ENCODE measurements at regions not wholly inside any gene's neighbourhood (a gene's known extent, or its start where the extent isn't known, plus 50 kb on each side); places are given as distances from the start of the nearest gene placed in this dataset.

- TF ChIP-seq CTCF (IDR thresholded peaks at IDR 0.05; ENCODE audit: low read length) (no peak), EZH2 (IDR thresholded peaks at IDR 0.05; ENCODE audit: borderline replicate concordance, low read length) (no peak)
- H3K36me3 ChIP-seq (ENCODE audit: insufficient read depth, low read length), result no peaks in the 10 kb centered on the region
Measured at GRCh38 chr15:29449136-29449535, 179.5 kb upstream of the NSMCE3 start.

GRCh38 chr15:29448320-29448719 is 178.7 kb upstream of the NSMCE3 start:
- Histone ChIP-seq H3K79me2 (ENCODE audit: insufficient read depth, low read length) (no peaks in the 10 kb centered on the region), H3K4me1 (ENCODE audit: insufficient read depth, low read length, severe bottlenecking) (no peaks in the 10 kb centered on the region), H2AFZ (ENCODE audit: low read length) (no peak overlapping the region), H3K9ac (ENCODE audit: low read length) (no peak overlapping the region), H3K27me3 (ENCODE audit: insufficient read depth, low read length) (no peaks in the 10 kb centered on the region), H3K27ac (ENCODE audit: low read depth, low read length, poor library complexity, severe bottlenecking) (no peak overlapping the region), H3K36me3 (ENCODE audit: insufficient read depth, low read length) (no peaks in the 10 kb centered on the region), H3K4me2 (ENCODE audit: low read length) (no peak overlapping the region), H3F3A (ENCODE audit: insufficient read depth, low read length) (no peaks in the 10 kb centered on the region), H3K4me3 (ENCODE audit: low read depth, low read length, poor library complexity, severe bottlenecking) (no peak overlapping the region), H3K9me3 (ENCODE audit: low read length) (no peaks in the 10 kb centered on the region), H4K20me1 (ENCODE audit: insufficient read depth, low read length) (no peaks in the 10 kb centered on the region), H3K9me2 (ENCODE audit: low read depth, low read length) (no peaks in the 10 kb centered on the region)
- no peak for TF ChIP-seq EZH2 (IDR thresholded peaks at IDR 0.05; ENCODE audit: borderline replicate concordance, low read length)
- no peak for TF ChIP-seq CTCF (IDR thresholded peaks at IDR 0.05; ENCODE audit: low read length)

More at GRCh38 chr15:29449136-29449535, 179.5 kb upstream of the NSMCE3 start:
- H3K9me3 ChIP-seq (ENCODE audit: low read length), result no peaks in the 10 kb centered on the region
- H3K4me1 ChIP-seq (ENCODE audit: insufficient read depth, low read length, severe bottlenecking), result no peaks in the 10 kb centered on the region
- H3K9me2 ChIP-seq (ENCODE audit: low read depth, low read length), result no peaks in the 10 kb centered on the region
- no peak overlapping the region for H3K9ac ChIP-seq (ENCODE audit: low read length)
- no peak overlapping the region for H3K4me2 ChIP-seq (ENCODE audit: low read length)
- H3K4me3 ChIP-seq (ENCODE audit: low read depth, low read length, poor library complexity, severe bottlenecking), result no peak overlapping the region
- H3K27me3 ChIP-seq (ENCODE audit: insufficient read depth, low read length), result no peaks in the 10 kb centered on the region
- no peaks in the 10 kb centered on the region for H3F3A ChIP-seq (ENCODE audit: insufficient read depth, low read length)
- no peaks in the 10 kb centered on the region for H3K79me2 ChIP-seq (ENCODE audit: insufficient read depth, low read length)
- no peak overlapping the region for H3K27ac ChIP-seq (ENCODE audit: low read depth, low read length, poor library complexity, severe bottlenecking)
- no peak overlapping the region for H2AFZ ChIP-seq (ENCODE audit: low read length)
- no peaks in the 10 kb centered on the region for H4K20me1 ChIP-seq (ENCODE audit: insufficient read depth, low read length)

- Histone ChIP-seq H2AFZ (ENCODE audit: low read length) (no peak overlapping the region), H3F3A (ENCODE audit: insufficient read depth, low read length) (no peaks in the 10 kb centered on the region), H3K9me3 (ENCODE audit: low read length) (no peaks in the 10 kb centered on the region), H3K27me3 (ENCODE audit: insufficient read depth, low read length) (no peaks in the 10 kb centered on the region), H3K9me2 (ENCODE audit: low read depth, low read length) (no peaks in the 10 kb centered on the region), H3K9ac (ENCODE audit: low read length) (no peak overlapping the region), H3K27ac (ENCODE audit: low read depth, low read length, poor library complexity, severe bottlenecking) (no peak overlapping the region), H3K4me1 (ENCODE audit: insufficient read depth, low read length, severe bottlenecking) (no peaks in the 10 kb centered on the region), H3K36me3 (ENCODE audit: insufficient read depth, low read length) (no peaks in the 10 kb centered on the region), H3K79me2 (ENCODE audit: insufficient read depth, low read length) (no peaks in the 10 kb centered on the region), H3K4me3 (ENCODE audit: low read depth, low read length, poor library complexity, severe bottlenecking) (no peak overlapping the region), H3K4me2 (ENCODE audit: low read length) (no peak overlapping the region), H4K20me1 (ENCODE audit: insufficient read depth, low read length) (no peaks in the 10 kb centered on the region)
- TF ChIP-seq EZH2 (IDR thresholded peaks at IDR 0.05; ENCODE audit: borderline replicate concordance, low read length) (no peak), CTCF (IDR thresholded peaks at IDR 0.05; ENCODE audit: low read length) (no peak)
Measured at GRCh38 chr15:29446480-29446879, 176.9 kb upstream of the NSMCE3 start.
